Neural progenitor cell (in vitro differentiated cells): ENCODE measurements at regions not wholly inside any gene's neighbourhood (a gene's known extent, or its start where the extent isn't known, plus 50 kb on each side); places are given as distances from the start of the nearest gene placed in this dataset.
A peak's percentile ranks its signal among the peaks of the same experiment; 100 is the strongest.

Experiments
- DNase-seq: peaks from one replicate; pipeline ENCODE4 v3.0.0-alpha.2; 2016; ENCODE audit warnings: low spot score
- H2AFZ ChIP-seq: fragments of 200-600 bp; sonication (generic); replicated peaks from 2 replicates; pipeline ENCODE4 v1.6.1; 2016; ENCODE audit warnings: antibody characterized with exemption
- H3F3A ChIP-seq: fragments of 200-600 bp; sonication (generic); 2 replicates; pipeline ENCODE4 v1.6.1; 2016; ENCODE audit warnings: antibody characterized with exemption, low read depth
- H3K27ac ChIP-seq: fragments of 200-600 bp; sonication (generic); 2 replicates; pipeline ENCODE4 v1.5.1; 2016; ENCODE audit warnings: mild to moderate bottlenecking
- H3K27me3 ChIP-seq: fragments of 200-600 bp; sonication (generic); 2 replicates; pipeline ENCODE4 v1.6.1; 2016; ENCODE audit warnings: mild to moderate bottlenecking, moderate library complexity
- H3K36me3 ChIP-seq: fragments of 200-600 bp; sonication (generic); 2 replicates; pipeline ENCODE4 v1.5.1; 2016
- H3K4me1 ChIP-seq: fragments of 200-600 bp; sonication (generic); 2 replicates; pipeline ENCODE4 v1.6.1; 2016; ENCODE audit warnings: mixed run types
- H3K4me2 ChIP-seq: fragments of 200-600 bp; sonication (generic); 2 replicates; pipeline ENCODE4 v1.6.1; 2016
- H3K4me3 ChIP-seq: fragments of 200-600 bp; sonication (generic); 2 replicates; pipeline ENCODE4 v1.5.1; 2016
- H3K79me2 ChIP-seq: fragments of 200-600 bp; sonication (generic); 2 replicates; pipeline ENCODE4 v1.6.1; 2016; ENCODE audit warnings: low read depth
- H3K9ac ChIP-seq: fragments of 200-600 bp; sonication (generic); 2 replicates; pipeline ENCODE4 v1.6.1; 2016
- H3K9me3 ChIP-seq: fragments of 200-600 bp; sonication (generic); 2 replicates; pipeline ENCODE4 v1.5.1; 2016; ENCODE audit warnings: low read depth
- H4K20me1 ChIP-seq: fragments of 200-600 bp; sonication (generic); 2 replicates; pipeline ENCODE4 v1.6.1; 2016; ENCODE audit warnings: low read depth
- H3K27ac Mint-ChIP-seq: 3 replicates; pipeline ENCODE4 v1.8.0; 2021; ENCODE audit warnings: mixed read lengths
- H3K27me3 Mint-ChIP-seq: 2 replicates; pipeline ENCODE4 v1.8.0; 2022; ENCODE audit warnings: low read depth, mild to moderate bottlenecking, inconsistent platforms, moderate library complexity, mixed read lengths; ENCODE audit not compliant: insufficient read depth
- H3K36me3 Mint-ChIP-seq: 3 replicates; pipeline ENCODE4 v1.8.0; 2021; ENCODE audit warnings: mixed read lengths
- H3K4me1 Mint-ChIP-seq: 3 replicates; pipeline ENCODE4 v1.8.0; 2021; ENCODE audit warnings: mixed read lengths
- H3K4me3 Mint-ChIP-seq: 3 replicates; pipeline ENCODE4 v1.8.0; 2021; ENCODE audit warnings: mild to moderate bottlenecking, moderate library complexity, mixed read lengths
- H3K9me3 Mint-ChIP-seq: 3 replicates; pipeline ENCODE4 v1.8.0; 2020; ENCODE audit warnings: mixed read lengths
- EZH2 ChIP-seq: fragments of 200-600 bp; sonication (generic); IDR thresholded peaks from 2 replicates; pipeline ENCODE4 v1.6.1; 2017; ENCODE audit warnings: antibody characterized with exemption, mild to moderate bottlenecking, moderate library complexity
- EZH2phosphoT487 ChIP-seq: fragments of 200-600 bp; sonication (generic); IDR thresholded peaks from 2 replicates; pipeline ENCODE4 v1.6.1; 2017; ENCODE audit warnings: antibody characterized with exemption
- TF ChIP-seq, protein P1 (sequence below): fragments of 200-600 bp; sonication (generic); IDR thresholded peaks from 2 replicates; pipeline ENCODE4 v1.5.1; 2017; ENCODE audit warnings: antibody characterized with exemption, mild to moderate bottlenecking

- no peaks in the 10 kb centered on the region for H3K9me3 ChIP-seq
- Mint-ChIP-seq H3K27ac (no peak overlapping the region), H3K4me1 (peaks cover 3% of the 10 kb centered on the region), H3K27me3 (peaks cover 10% of the 10 kb centered on the region), H3K9me3 (no peaks in the 10 kb centered on the region), H3K36me3 (no peaks in the 10 kb centered on the region), H3K4me3 (no peak overlapping the region)
- H3K4me1 ChIP-seq: no peaks in the 10 kb centered on the region
- no peak overlapping the region for H3K9ac ChIP-seq
- H3K4me3 ChIP-seq: no peak overlapping the region
- no peaks in the 10 kb centered on the region for H3K79me2 ChIP-seq
- H4K20me1 ChIP-seq: no peaks in the 10 kb centered on the region
- H2AFZ ChIP-seq: no peak overlapping the region
- DNase-seq: no peak
- H3K27ac ChIP-seq: no peak overlapping the region
- TF ChIP-seq EZH2 (no peak), EZH2phosphoT487 (no peak)
- TF ChIP-seq, protein P1, sequence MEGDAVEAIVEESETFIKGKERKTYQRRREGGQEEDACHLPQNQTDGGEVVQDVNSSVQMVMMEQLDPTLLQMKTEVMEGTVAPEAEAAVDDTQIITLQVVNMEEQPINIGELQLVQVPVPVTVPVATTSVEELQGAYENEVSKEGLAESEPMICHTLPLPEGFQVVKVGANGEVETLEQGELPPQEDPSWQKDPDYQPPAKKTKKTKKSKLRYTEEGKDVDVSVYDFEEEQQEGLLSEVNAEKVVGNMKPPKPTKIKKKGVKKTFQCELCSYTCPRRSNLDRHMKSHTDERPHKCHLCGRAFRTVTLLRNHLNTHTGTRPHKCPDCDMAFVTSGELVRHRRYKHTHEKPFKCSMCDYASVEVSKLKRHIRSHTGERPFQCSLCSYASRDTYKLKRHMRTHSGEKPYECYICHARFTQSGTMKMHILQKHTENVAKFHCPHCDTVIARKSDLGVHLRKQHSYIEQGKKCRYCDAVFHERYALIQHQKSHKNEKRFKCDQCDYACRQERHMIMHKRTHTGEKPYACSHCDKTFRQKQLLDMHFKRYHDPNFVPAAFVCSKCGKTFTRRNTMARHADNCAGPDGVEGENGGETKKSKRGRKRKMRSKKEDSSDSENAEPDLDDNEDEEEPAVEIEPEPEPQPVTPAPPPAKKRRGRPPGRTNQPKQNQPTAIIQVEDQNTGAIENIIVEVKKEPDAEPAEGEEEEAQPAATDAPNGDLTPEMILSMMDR: no peak
- no peaks in the 10 kb centered on the region for H3F3A ChIP-seq
- H3K4me2 ChIP-seq: no peak overlapping the region
- no peaks in the 10 kb centered on the region for H3K27me3 ChIP-seq
- H3K36me3 ChIP-seq: no peaks in the 10 kb centered on the region
Measured at GRCh38 chr1:8247811-8248436, 70.0 kb upstream of the SLC45A1 start.

GRCh38 chr1:8244304-8244703, 73.6 kb upstream of the SLC45A1 start:
- peaks cover 9% of the 10 kb centered on the region for H3F3A ChIP-seq
- no peak overlapping the region for H3K4me3 ChIP-seq
- no peaks in the 10 kb centered on the region for H3K27me3 ChIP-seq
- DNase-seq: no peak
- no peaks in the 10 kb centered on the region for H3K36me3 ChIP-seq
- H3K27ac ChIP-seq: no peak overlapping the region
- H3K4me1 ChIP-seq: peaks cover 8% of the 10 kb centered on the region
- Mint-ChIP-seq H3K9me3 (peaks cover 3% of the 10 kb centered on the region), H3K4me3 (no peak overlapping the region), H3K36me3 (no peaks in the 10 kb centered on the region), H3K4me1 (peaks cover 13% of the 10 kb centered on the region), H3K27ac (no peak overlapping the region), H3K27me3 (no peaks in the 10 kb centered on the region)
- no peaks in the 10 kb centered on the region for H3K9me3 ChIP-seq
- H4K20me1 ChIP-seq: no peaks in the 10 kb centered on the region
- TF ChIP-seq EZH2 (no peak), EZH2phosphoT487 (no peak)
- TF ChIP-seq, protein P1: no peak
- H3K9ac ChIP-seq: no peak overlapping the region
- no peak overlapping the region for H3K4me2 ChIP-seq
- H3K79me2 ChIP-seq: no peaks in the 10 kb centered on the region
- H2AFZ ChIP-seq: no peak overlapping the region

DNA sequence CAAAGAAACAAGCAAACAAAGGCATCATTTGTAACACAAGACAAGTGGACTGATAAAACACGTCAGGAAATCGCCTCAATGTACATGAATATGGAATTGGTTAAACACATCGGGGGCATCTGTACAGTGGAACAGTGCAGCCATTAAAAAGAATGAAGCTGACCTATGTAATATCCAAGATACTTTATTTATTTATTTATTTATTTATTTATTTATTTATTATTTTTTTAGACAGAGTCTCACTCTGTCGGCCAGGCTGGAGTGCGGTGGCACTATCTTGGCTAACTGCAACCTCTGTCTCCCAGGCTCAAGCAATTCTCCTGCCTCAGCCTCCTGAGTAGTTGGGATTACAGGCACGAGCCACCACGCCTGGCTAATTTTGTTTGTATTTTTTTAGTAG, 75.4 kb upstream of the SLC45A1 start:
- Mint-ChIP-seq H3K4me3 (no peak overlapping the region), H3K36me3 (no peaks in the 10 kb centered on the region), H3K27ac (peak overlapping the region; percentile 78), H3K9me3 (peaks cover 3% of the 10 kb centered on the region), H3K27me3 (no peaks in the 10 kb centered on the region), H3K4me1 (peaks cover 30% of the 10 kb centered on the region)
- peaks cover 19% of the 10 kb centered on the region for H3K4me1 ChIP-seq
- peaks cover 12% of the 10 kb centered on the region for H3F3A ChIP-seq
- H2AFZ ChIP-seq: no peak overlapping the region
- H3K27ac ChIP-seq: no peak overlapping the region
- no peaks in the 10 kb centered on the region for H3K79me2 ChIP-seq
- H3K4me2 ChIP-seq: no peak overlapping the region
- H3K9me3 ChIP-seq: no peaks in the 10 kb centered on the region
- no peaks in the 10 kb centered on the region for H3K36me3 ChIP-seq
- H3K9ac ChIP-seq: no peak overlapping the region
- DNase-seq: no peak
- H3K4me3 ChIP-seq: no peak overlapping the region
- TF ChIP-seq EZH2 (no peak), EZH2phosphoT487 (no peak)
- TF ChIP-seq, protein P1: no peak
- no peaks in the 10 kb centered on the region for H4K20me1 ChIP-seq
- H3K27me3 ChIP-seq: no peaks in the 10 kb centered on the region
